ENCODE measurements at regions not wholly inside any gene's neighbourhood (a gene's known extent, or its start where the extent isn't known, plus 50 kb on each side); places are given as distances from the start of the nearest gene placed in this dataset.

DNA sequence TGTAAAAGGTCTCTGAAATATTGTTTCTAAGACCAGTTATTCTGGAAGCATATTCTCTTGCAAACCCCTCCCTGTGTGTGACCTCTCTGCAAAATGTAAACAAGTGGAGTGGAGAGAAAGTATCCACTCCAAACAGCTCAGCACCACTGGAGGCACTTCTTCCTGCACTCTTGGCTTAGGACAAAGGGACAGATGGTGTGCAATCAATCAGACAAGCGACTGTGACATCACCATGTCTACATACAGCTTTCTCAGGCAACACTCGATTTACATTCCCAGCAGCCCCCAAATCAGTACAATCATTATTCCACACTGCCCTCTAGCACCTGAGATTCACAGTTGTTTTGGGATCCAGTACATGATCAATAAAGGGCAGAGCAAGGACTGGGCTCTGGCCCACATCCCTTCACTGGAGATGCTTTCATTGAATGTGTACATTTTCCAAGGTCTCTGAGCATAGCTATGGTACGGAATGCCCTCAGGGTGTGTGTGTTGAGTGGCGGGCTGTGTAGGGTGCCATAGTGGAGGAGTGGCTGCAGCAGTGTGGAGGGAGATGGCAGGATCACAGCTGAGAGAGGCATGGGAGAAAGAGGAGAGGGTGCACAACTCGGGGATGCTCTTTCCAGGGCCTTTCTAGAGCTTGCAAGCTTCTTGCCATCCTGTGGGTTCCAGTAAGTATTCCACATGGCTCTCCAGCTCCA lies 311.8 kb upstream of the ST6GAL2 start:
- no peak overlapping the region for H3K27ac Mint-ChIP-seq
- Histone ChIP-seq H3K4me2 (replicated peaks; ENCODE audit: extremely low read depth, low read length, poor library complexity, severe bottlenecking) (no peak overlapping the region), H3K9me3 (replicated peaks in 1 of 2; ENCODE audit: control insufficient read depth in 1 of 2, insufficient read depth in 1 of 2, low read length in 2 of 2) (no peaks in the 10 kb centered on the region), H2AFZ (ENCODE audit: insufficient read depth, low read depth, low read length, poor library complexity, severe bottlenecking) (no peak overlapping the region), H3K36me3 (replicated peaks in 1 of 2; ENCODE audit: control insufficient read depth in 1 of 2, insufficient read depth in 2 of 2, low read length in 2 of 2) (no peaks in the 10 kb centered on the region), H3K9ac (ENCODE audit: insufficient read depth, low read length, poor library complexity, severe bottlenecking) (no peak overlapping the region), H3K27me3 (ENCODE audit: control insufficient read depth in 2 of 2, insufficient read depth in 2 of 2, low read length in 2 of 2) (no peaks in the 10 kb centered on the region), H3K4me3 (replicated peaks in 1 of 3; ENCODE audit: low read depth in 2 of 3, low read length in 3 of 3) (no peak overlapping the region), H3K4me1 (ENCODE audit: control insufficient read depth in 1 of 2, insufficient read depth in 2 of 2, low read length in 2 of 2) (no peaks in the 10 kb centered on the region), H3K27ac (ENCODE audit: low read depth in 1 of 2, low read length in 2 of 2) (no peak overlapping the region), H4K20me1 (ENCODE audit: insufficient read depth, low read length) (no peaks in the 10 kb centered on the region), H3K79me2 (ENCODE audit: insufficient read depth, low read length) (no peaks in the 10 kb centered on the region)
- DNase-seq: no peak
- no peaks in the 10 kb centered on the region for H3K4me1 Mint-ChIP-seq
- intact Hi-C loops (cut with micrococcal nuclease): no loop called here
- H3K27me3 Mint-ChIP-seq (ENCODE audit: low read depth in 3 of 3): peaks cover 0 to 4% (median 0%) of the 10 kb centered on the region in 3 donors
- TF ChIP-seq, protein P1, sequence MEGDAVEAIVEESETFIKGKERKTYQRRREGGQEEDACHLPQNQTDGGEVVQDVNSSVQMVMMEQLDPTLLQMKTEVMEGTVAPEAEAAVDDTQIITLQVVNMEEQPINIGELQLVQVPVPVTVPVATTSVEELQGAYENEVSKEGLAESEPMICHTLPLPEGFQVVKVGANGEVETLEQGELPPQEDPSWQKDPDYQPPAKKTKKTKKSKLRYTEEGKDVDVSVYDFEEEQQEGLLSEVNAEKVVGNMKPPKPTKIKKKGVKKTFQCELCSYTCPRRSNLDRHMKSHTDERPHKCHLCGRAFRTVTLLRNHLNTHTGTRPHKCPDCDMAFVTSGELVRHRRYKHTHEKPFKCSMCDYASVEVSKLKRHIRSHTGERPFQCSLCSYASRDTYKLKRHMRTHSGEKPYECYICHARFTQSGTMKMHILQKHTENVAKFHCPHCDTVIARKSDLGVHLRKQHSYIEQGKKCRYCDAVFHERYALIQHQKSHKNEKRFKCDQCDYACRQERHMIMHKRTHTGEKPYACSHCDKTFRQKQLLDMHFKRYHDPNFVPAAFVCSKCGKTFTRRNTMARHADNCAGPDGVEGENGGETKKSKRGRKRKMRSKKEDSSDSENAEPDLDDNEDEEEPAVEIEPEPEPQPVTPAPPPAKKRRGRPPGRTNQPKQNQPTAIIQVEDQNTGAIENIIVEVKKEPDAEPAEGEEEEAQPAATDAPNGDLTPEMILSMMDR (IDR thresholded peaks at IDR 0.05): no peak
- 91% methylated on average over 3 of the region's 5 CpGs for WGBS (ENCODE audit: insufficient coverage)
- no peak overlapping the region for H3K4me3 Mint-ChIP-seq
- H3K36me3 Mint-ChIP-seq: no peaks in the 10 kb centered on the region
- peaks cover 0 to 10% (median 4%) of the 10 kb centered on the region in 7 donors for H3K9me3 Mint-ChIP-seq

DNA sequence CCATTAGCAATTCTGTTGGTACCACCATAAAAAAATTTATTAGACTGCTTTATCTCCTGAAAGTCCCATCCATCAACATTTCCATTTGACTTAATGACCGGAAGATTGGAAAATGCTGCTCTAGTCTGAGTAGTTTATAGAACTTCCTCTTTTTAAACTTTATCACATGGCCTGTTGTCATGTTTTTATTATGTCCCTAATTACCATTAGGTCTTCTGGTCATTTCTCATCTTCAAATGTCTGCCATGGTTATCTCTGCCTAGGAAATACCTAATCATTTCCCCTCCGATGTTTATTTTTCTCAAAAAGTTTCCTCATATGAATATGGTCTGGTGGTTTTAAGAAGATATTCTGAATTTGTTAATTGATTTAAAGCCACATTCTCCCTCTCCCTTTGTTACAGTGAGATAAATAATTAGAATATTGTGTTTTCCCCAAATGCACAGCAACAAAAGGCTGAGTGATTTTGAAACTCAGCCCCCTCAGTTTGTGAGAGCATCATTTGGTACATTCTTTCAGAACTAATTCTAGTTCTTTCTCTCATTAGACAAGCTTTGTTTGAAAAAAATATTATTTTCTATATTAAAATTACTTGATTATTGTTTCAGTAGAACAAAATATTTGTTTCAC lies 317.1 kb upstream of the ST6GAL2 start:
- H3K36me3 Mint-ChIP-seq: no peaks in the 10 kb centered on the region
- Histone ChIP-seq H3K9ac (ENCODE audit: insufficient read depth, low read length, poor library complexity, severe bottlenecking) (no peak overlapping the region), H3K27me3 (ENCODE audit: control insufficient read depth in 2 of 2, insufficient read depth in 2 of 2, low read length in 2 of 2) (no peaks in the 10 kb centered on the region), H3K4me3 (replicated peaks in 1 of 3; ENCODE audit: low read depth in 2 of 3, low read length in 3 of 3) (no peak overlapping the region), H3K27ac (ENCODE audit: low read depth in 1 of 2, low read length in 2 of 2) (no peak overlapping the region), H3K36me3 (replicated peaks in 1 of 2; ENCODE audit: control insufficient read depth in 1 of 2, insufficient read depth in 2 of 2, low read length in 2 of 2) (no peaks in the 10 kb centered on the region), H3K4me2 (replicated peaks; ENCODE audit: extremely low read depth, low read length, poor library complexity, severe bottlenecking) (no peak overlapping the region), H3K9me3 (replicated peaks in 1 of 2; ENCODE audit: control insufficient read depth in 1 of 2, insufficient read depth in 1 of 2, low read length in 2 of 2) (peaks cover 0 to 6% of the 10 kb centered on the region in 2 donors), H3K79me2 (ENCODE audit: insufficient read depth, low read length) (no peaks in the 10 kb centered on the region), H3K4me1 (ENCODE audit: control insufficient read depth in 1 of 2, insufficient read depth in 2 of 2, low read length in 2 of 2) (no peaks in the 10 kb centered on the region), H4K20me1 (ENCODE audit: insufficient read depth, low read length) (no peaks in the 10 kb centered on the region), H2AFZ (ENCODE audit: insufficient read depth, low read depth, low read length, poor library complexity, severe bottlenecking) (no peak overlapping the region)
- peaks cover 0 to 4% (median 2%) of the 10 kb centered on the region in 3 donors for H3K27me3 Mint-ChIP-seq (ENCODE audit: low read depth in 3 of 3)
- WGBS (ENCODE audit: insufficient coverage): no CpG with 5 or more reads among the region's 2 CpGs
- H3K4me1 Mint-ChIP-seq: no peaks in the 10 kb centered on the region
- no peak for DNase-seq
- no peak overlapping the region for H3K27ac Mint-ChIP-seq
- peaks cover 2 to 11% (median 6%) of the 10 kb centered on the region in 7 donors for H3K9me3 Mint-ChIP-seq
- intact Hi-C loops (cut with micrococcal nuclease): no loop called here
- H3K4me3 Mint-ChIP-seq: no peak overlapping the region
- TF ChIP-seq, protein P1 (IDR thresholded peaks at IDR 0.05): no peak

All from CD14-positive monocyte (primary cell).